ENCODE measurements at regions not wholly inside any gene's neighbourhood (a gene's known extent, or its start where the extent isn't known, plus 50 kb on each side); places are given as distances from the start of the nearest gene placed in this dataset.

GRCh38 chr6:81938014-81938856 is 185.8 kb upstream of the TENT5A start:
- no peak overlapping the region for H3K27ac Mint-ChIP-seq
- peaks cover 2 to 4% of the 10 kb centered on the region in 2 donors for H3K9me3 Mint-ChIP-seq
- Histone ChIP-seq H3K4me1 (ENCODE audit: control insufficient read depth, insufficient read depth, low read length) (no peaks in the 10 kb centered on the region), H3K36me3 (ENCODE audit: control insufficient read depth, insufficient read depth, low read length) (no peaks in the 10 kb centered on the region), H3K4me3 (ENCODE audit: low read length) (no peak overlapping the region), H3K9me3 (ENCODE audit: control insufficient read depth, insufficient read depth, low read length) (no peaks in the 10 kb centered on the region), H3K27ac (ENCODE audit: low read length) (no peak overlapping the region), H3K27me3 (ENCODE audit: control insufficient read depth, insufficient read depth, low read length) (no peaks in the 10 kb centered on the region)
- intact Hi-C loops (cut with micrococcal nuclease), result no loop called here
- ATAC-seq, result no peak
- no peaks in the 10 kb centered on the region for H3K27me3 Mint-ChIP-seq (ENCODE audit: low read depth in 2 of 2)
- WGBS (ENCODE audit: insufficient coverage), result 61% methylated on average over 3 of the region's 4 CpGs
- H3K36me3 Mint-ChIP-seq, result no peaks in the 10 kb centered on the region
- no peak for TF ChIP-seq CTCF (IDR thresholded peaks at IDR 0.05)
- DNase-seq, result no peak
- H3K4me3 Mint-ChIP-seq, result no peak overlapping the region
- H3K4me1 Mint-ChIP-seq, result no peaks in the 10 kb centered on the region

GRCh38 chr6:81937296-81937937 is 184.9 kb upstream of the TENT5A start:
- Mint-ChIP-seq H3K4me1 (no peaks in the 10 kb centered on the region), H3K27ac (no peak overlapping the region), H3K36me3 (no peaks in the 10 kb centered on the region), H3K9me3 (peaks cover 2 to 7% of the 10 kb centered on the region in 2 donors), H3K27me3 (ENCODE audit: low read depth in 2 of 2) (no peaks in the 10 kb centered on the region), H3K4me3 (no peak overlapping the region)
- Histone ChIP-seq H3K27ac (ENCODE audit: low read length) (no peak overlapping the region), H3K4me3 (ENCODE audit: low read length) (no peak overlapping the region), H3K27me3 (ENCODE audit: control insufficient read depth, insufficient read depth, low read length) (no peaks in the 10 kb centered on the region), H3K9me3 (ENCODE audit: control insufficient read depth, insufficient read depth, low read length) (no peaks in the 10 kb centered on the region), H3K4me1 (ENCODE audit: control insufficient read depth, insufficient read depth, low read length) (no peaks in the 10 kb centered on the region), H3K36me3 (ENCODE audit: control insufficient read depth, insufficient read depth, low read length) (no peaks in the 10 kb centered on the region)
- ATAC-seq (no peak), DNase-seq (no peak)
- no peak for TF ChIP-seq CTCF (IDR thresholded peaks at IDR 0.05)
- WGBS (ENCODE audit: insufficient coverage), result 93% methylated on average over 6 of the region's 6 CpGs
- intact Hi-C loops (cut with micrococcal nuclease), result no loop called here

GRCh38 chr6:81934936-81935335 is 182.5 kb upstream of the TENT5A start:
- no peak for TF ChIP-seq CTCF (IDR thresholded peaks at IDR 0.05)
- H3K36me3 ChIP-seq (ENCODE audit: control insufficient read depth, insufficient read depth, low read length), result no peaks in the 10 kb centered on the region
- H3K27ac Mint-ChIP-seq, result no peak overlapping the region
- no peaks in the 10 kb centered on the region for H3K36me3 Mint-ChIP-seq
- intact Hi-C loops (cut with micrococcal nuclease), result no loop called here
- H3K4me3 Mint-ChIP-seq, result no peak overlapping the region
- ATAC-seq (no peak), DNase-seq (no peak)
- no peaks in the 10 kb centered on the region for H3K9me3 ChIP-seq (ENCODE audit: control insufficient read depth, insufficient read depth, low read length)
- H3K27me3 Mint-ChIP-seq (ENCODE audit: low read depth in 2 of 2), result no peaks in the 10 kb centered on the region
- no peak overlapping the region for H3K4me3 ChIP-seq (ENCODE audit: low read length)
- H3K27ac ChIP-seq (ENCODE audit: low read length), result no peak overlapping the region
- no CpG with 5 or more reads among the region's 1 CpG for WGBS (ENCODE audit: insufficient coverage)
- no peaks in the 10 kb centered on the region for H3K4me1 ChIP-seq (ENCODE audit: control insufficient read depth, insufficient read depth, low read length)
- H3K9me3 Mint-ChIP-seq, result peaks cover 2 to 8% of the 10 kb centered on the region in 2 donors
- no peaks in the 10 kb centered on the region for H3K4me1 Mint-ChIP-seq
- no peaks in the 10 kb centered on the region for H3K27me3 ChIP-seq (ENCODE audit: control insufficient read depth, insufficient read depth, low read length)
